GM12891 (cell line): ENCODE measurements at regions not wholly inside any gene's neighbourhood (a gene's known extent, or its start where the extent isn't known, plus 50 kb on each side); places are given as distances from the start of the nearest gene placed in this dataset.

Experiments used
- POLR2A ChIP-seq: IDR thresholded peaks from 2 replicates; pipeline ENCODE4 v1.6.1; 2011; ENCODE audit warnings: low read depth, low read length, control low read depth
- POLR2AphosphoS5 ChIP-seq: IDR thresholded peaks from 2 replicates; pipeline ENCODE4 v1.6.1; 2011; ENCODE audit warnings: low read depth, low read length, control low read depth
- TAF1 ChIP-seq: IDR thresholded peaks from 2 replicates; pipeline ENCODE4 v1.6.1; 2011; ENCODE audit warnings: low read depth, low read length, control low read depth

GRCh38 chr15:93866948-93867347 is 364.4 kb upstream of the MCTP2 start:
- TF ChIP-seq POLR2AphosphoS5 (no peak), POLR2A (no peak), TAF1 (no peak)
